K562 (cell line): ENCODE measurements at regions not wholly inside any gene's neighbourhood (a gene's known extent, or its start where the extent isn't known, plus 50 kb on each side); places are given as distances from the start of the nearest gene placed in this dataset.
A peak's percentile ranks its signal among the peaks of the same experiment; 100 is the strongest.

ENCODE experiments used
- BRD4 ChIP-seq: fragments of 200-600 bp; sonication (generic); IDR thresholded peaks from 2 replicates; pipeline ENCODE4 v1.6.1; 2017; ENCODE audit warnings: inconsistent platforms
- CC2D1A ChIP-seq: fragments of 450-650 bp; IDR thresholded peaks from 2 replicates; pipeline ENCODE4 v1.6.1; 2017; ENCODE audit warnings: mild to moderate bottlenecking
- GABPB2 ChIP-seq: fragments of 250-450 bp; sonication (Bioruptor Pico); conservative IDR thresholded peaks from 2 replicates; pipeline ENCODE4 v1.5.1; 2021; ENCODE audit warnings: mild to moderate bottlenecking
- JUND ChIP-seq, 2 experiments: IDR thresholded peaks; 2 replicates in 1 of 2; 3 replicates in 1 of 2; pipeline ENCODE4 v1.6.1; 2011; ENCODE audit warnings: borderline replicate concordance in 2 of 2, low read depth in 2 of 2, low read length in 2 of 2, improper control_type of control experiment in 1 of 2, missing biosample characterization in 1 of 2, missing genetic modification characterization in 1 of 2, missing genetic modification reagents in 1 of 2
- NCOA4 ChIP-seq: fragments of 450-650 bp; IDR thresholded peaks from 2 replicates; pipeline ENCODE4 v1.6.1; 2018; ENCODE audit warnings: mild to moderate bottlenecking; ENCODE audit not compliant: partially characterized antibody
- NCOR1 ChIP-seq: fragments of 450-650 bp; IDR thresholded peaks from 2 replicates; pipeline ENCODE4 v1.6.1; 2016; ENCODE audit warnings: mild to moderate bottlenecking, moderate library complexity
- NKRF ChIP-seq: fragments of 450-650 bp; IDR thresholded peaks from 2 replicates; pipeline ENCODE4 v1.6.1; 2016; ENCODE audit warnings: borderline replicate concordance
- NRF1 ChIP-seq, 2 experiments: fragments of 450-650 bp; IDR thresholded peaks in 1 of 2; conservative IDR thresholded peaks in 1 of 2; 2 replicates each; pipeline ENCODE4 v1.6.1; 2014; ENCODE audit warnings: mild to moderate bottlenecking in 2 of 2
- THAP12 ChIP-seq: fragments of 250-450 bp; sonication (Bioruptor Pico); IDR thresholded peaks from 2 replicates; pipeline ENCODE4 v1.9.0; 2021; ENCODE audit warnings: mild to moderate bottlenecking, inconsistent platforms
- UBTF ChIP-seq, 2 experiments: IDR thresholded peaks; 2 replicates each; pipeline ENCODE4 v1.6.1; 2012; ENCODE audit warnings: improper control_type of control experiment in 2 of 2, low read depth in 2 of 2, low read length in 2 of 2, borderline replicate concordance in 1 of 2
- ZC3H8 ChIP-seq: fragments of 450-650 bp; IDR thresholded peaks from 2 replicates; pipeline ENCODE4 v1.6.1; 2017
- ZNF354B ChIP-seq: fragments of 250-450 bp; sonication (Bioruptor Pico); IDR thresholded peaks from 2 replicates; pipeline ENCODE4 v1.4.0; 2020
- TF ChIP-seq, protein P1 (sequence below): sonication (generic); formaldehyde crosslinking; IDR thresholded peaks from 2 replicates; pipeline ENCODE4 v1.8.0; 2022; ENCODE audit warnings: mild to moderate bottlenecking, missing genetic modification reagents
- TF ChIP-seq, protein P2 (sequence below): fragments of 450-650 bp; conservative IDR thresholded peaks from 2 replicates; pipeline ENCODE4 v1.6.1; 2016; ENCODE audit warnings: missing genetic modification characterization, low read depth, mild to moderate bottlenecking, missing compliant biosample characterization, moderate library complexity

DNA sequence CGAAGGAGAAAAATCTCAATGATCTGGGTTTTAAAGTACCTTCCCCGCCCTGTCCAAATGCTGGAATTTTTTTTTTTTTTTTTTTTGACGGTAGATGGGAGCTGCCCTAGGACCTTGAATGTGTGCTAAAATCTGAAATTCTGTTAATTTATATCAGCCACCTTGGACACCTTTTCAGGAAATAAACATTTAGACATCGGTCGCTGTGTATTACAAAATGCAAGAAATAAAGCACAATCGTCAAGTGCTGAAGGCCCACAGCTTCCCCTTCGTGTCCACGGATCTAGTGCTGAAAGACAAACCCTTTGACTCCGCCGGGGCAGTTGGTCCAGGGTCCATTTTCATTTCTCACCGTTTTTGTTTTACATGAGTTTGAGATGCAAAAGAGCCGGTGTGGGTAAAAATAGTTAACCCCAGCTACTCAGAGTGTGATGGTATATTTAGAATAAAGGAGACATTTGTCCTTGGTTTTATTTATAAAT, 90.2 kb upstream of the CHD2 start (continued):
- TF ChIP-seq UBTF (IDR thresholded peaks at IDR 0.05; ENCODE audit: borderline replicate concordance in 1 of 2, low read depth in 2 of 2, low read length in 2 of 2) (peak in 1 of 2 experiments; percentile 10; a peak in 1 of 4 replicates), JUND (IDR thresholded peaks at IDR 0.05; ENCODE audit: borderline replicate concordance, low read depth, low read length) (0 out of 2 replicates have a peak, but pooled peaks have one; percentile 1), JUND (tag; IDR thresholded peaks at IDR 0.05; ENCODE audit: borderline replicate concordance, low read depth, low read length) (no peak), NCOR1 (no peak), CC2D1A (no peak), GABPB2 (CRISPR knock-in tag) (no peak), NKRF (0 out of 2 replicates have a peak, but pooled peaks have one; percentile 10), NRF1 (conservative IDR thresholded peaks at IDR 0.05 in 1 of 2, IDR thresholded peaks at IDR 0.05 in 1 of 2) (no peak), ZNF354B (no peak), BRD4 (0 out of 2 replicates have a peak, but pooled peaks have one; percentile 70), ZC3H8 (no peak), NCOA4 (no peak), THAP12 (CRISPR knock-in tag) (no peak)
- TF ChIP-seq, protein P1, sequence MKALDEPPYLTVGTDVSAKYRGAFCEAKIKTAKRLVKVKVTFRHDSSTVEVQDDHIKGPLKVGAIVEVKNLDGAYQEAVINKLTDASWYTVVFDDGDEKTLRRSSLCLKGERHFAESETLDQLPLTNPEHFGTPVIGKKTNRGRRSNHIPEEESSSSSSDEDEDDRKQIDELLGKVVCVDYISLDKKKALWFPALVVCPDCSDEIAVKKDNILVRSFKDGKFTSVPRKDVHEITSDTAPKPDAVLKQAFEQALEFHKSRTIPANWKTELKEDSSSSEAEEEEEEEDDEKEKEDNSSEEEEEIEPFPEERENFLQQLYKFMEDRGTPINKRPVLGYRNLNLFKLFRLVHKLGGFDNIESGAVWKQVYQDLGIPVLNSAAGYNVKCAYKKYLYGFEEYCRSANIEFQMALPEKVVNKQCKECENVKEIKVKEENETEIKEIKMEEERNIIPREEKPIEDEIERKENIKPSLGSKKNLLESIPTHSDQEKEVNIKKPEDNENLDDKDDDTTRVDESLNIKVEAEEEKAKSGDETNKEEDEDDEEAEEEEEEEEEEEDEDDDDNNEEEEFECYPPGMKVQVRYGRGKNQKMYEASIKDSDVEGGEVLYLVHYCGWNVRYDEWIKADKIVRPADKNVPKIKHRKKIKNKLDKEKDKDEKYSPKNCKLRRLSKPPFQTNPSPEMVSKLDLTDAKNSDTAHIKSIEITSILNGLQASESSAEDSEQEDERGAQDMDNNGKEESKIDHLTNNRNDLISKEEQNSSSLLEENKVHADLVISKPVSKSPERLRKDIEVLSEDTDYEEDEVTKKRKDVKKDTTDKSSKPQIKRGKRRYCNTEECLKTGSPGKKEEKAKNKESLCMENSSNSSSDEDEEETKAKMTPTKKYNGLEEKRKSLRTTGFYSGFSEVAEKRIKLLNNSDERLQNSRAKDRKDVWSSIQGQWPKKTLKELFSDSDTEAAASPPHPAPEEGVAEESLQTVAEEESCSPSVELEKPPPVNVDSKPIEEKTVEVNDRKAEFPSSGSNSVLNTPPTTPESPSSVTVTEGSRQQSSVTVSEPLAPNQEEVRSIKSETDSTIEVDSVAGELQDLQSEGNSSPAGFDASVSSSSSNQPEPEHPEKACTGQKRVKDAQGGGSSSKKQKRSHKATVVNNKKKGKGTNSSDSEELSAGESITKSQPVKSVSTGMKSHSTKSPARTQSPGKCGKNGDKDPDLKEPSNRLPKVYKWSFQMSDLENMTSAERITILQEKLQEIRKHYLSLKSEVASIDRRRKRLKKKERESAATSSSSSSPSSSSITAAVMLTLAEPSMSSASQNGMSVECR (CRISPR knock-in tag): no peak
- TF ChIP-seq, protein P2, sequence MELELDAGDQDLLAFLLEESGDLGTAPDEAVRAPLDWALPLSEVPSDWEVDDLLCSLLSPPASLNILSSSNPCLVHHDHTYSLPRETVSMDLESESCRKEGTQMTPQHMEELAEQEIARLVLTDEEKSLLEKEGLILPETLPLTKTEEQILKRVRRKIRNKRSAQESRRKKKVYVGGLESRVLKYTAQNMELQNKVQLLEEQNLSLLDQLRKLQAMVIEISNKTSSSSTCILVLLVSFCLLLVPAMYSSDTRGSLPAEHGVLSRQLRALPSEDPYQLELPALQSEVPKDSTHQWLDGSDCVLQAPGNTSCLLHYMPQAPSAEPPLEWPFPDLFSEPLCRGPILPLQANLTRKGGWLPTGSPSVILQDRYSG (tag): no peak
